ENCODE measurements at regions not wholly inside any gene's neighbourhood (a gene's known extent, or its start where the extent isn't known, plus 50 kb on each side); places are given as distances from the start of the nearest gene placed in this dataset.

GRCh38 chrX:146346102-146346501, 463.5 kb upstream of the CXorf51B start:
- DNase-seq: no peak

- DNase-seq: no peak
These were observed 458.0 kb upstream of the CXorf51B start for GRCh38 chrX:146351620-146352019.

- DNase-seq: no peak
These were observed 454.1 kb upstream of the CXorf51B start for GRCh38 chrX:146355440-146355839.

GRCh38 chrX:146363919-146364318, 445.7 kb upstream of the CXorf51B start:
- no peak for DNase-seq

- no peak for DNase-seq
These were observed 424.0 kb upstream of the CXorf51B start for GRCh38 chrX:146385529-146385928.

GRCh38 chrX:146396409-146396808, 413.2 kb upstream of the CXorf51B start:
- DNase-seq: no peak

GRCh38 chrX:146409528-146409927, 400.0 kb upstream of the CXorf51B start:
- no peak for DNase-seq

GRCh38 chrX:146424422-146424821, 385.1 kb upstream of the CXorf51B start:
- DNase-seq: no peak

- no peak for DNase-seq
These were observed 375.8 kb upstream of the CXorf51B start for GRCh38 chrX:146433771-146434170.

GRCh38 chrX:146435472-146435871, 374.1 kb upstream of the CXorf51B start:
- DNase-seq: no peak

GRCh38 chrX:146448791-146449190, 360.8 kb upstream of the CXorf51B start:
- no peak for DNase-seq

- DNase-seq: no peak
These were observed 360.3 kb upstream of the CXorf51B start for GRCh38 chrX:146449243-146449642.

- DNase-seq: peak; percentile 40
These were observed 358.4 kb upstream of the CXorf51B start for GRCh38 chrX:146451136-146451535.

GRCh38 chrX:146454363-146454762, 355.2 kb upstream of the CXorf51B start:
- DNase-seq: no peak

- peak; percentile 4 for DNase-seq
These were observed 353.5 kb upstream of the CXorf51B start for GRCh38 chrX:146456058-146456457.

- DNase-seq: no peak
These were observed 332.2 kb upstream of the CXorf51B start for GRCh38 chrX:146477341-146477740.

GRCh38 chrX:146481735-146482134, 327.8 kb upstream of the CXorf51B start:
- DNase-seq: no peak

All from NCI-H1092 treated with DMSO at 0.1 percent for 48 hours (cell line).